Tibial artery (tissue), 4 donors: ENCODE measurements at regions not wholly inside any gene's neighbourhood (a gene's known extent, or its start where the extent isn't known, plus 50 kb on each side); places are given as distances from the start of the nearest gene placed in this dataset.

ENCODE experiments used
- DNase-seq, 2 donors: peaks; one replicate each; pipeline ENCODE4 v3.0.0-alpha.2; 2019
- H3K27ac ChIP-seq, 2 donors: fragments of 200-600 bp; sonication (generic) in 1 of 2; 1 replicate in 1 of 2; 2 replicates in 1 of 2; pipeline ENCODE4 v1.5.1; 2018 to 2019; ENCODE audit warnings: mild to moderate bottlenecking in 1 of 2
- H3K27me3 ChIP-seq, 2 donors: fragments of 200-600 bp; sonication (generic) in 1 of 2; one replicate each; pipeline versions ENCODE4 v1.5.1 to v1.6.0; 2016 to 2019
- H3K36me3 ChIP-seq, 3 donors: fragments of 200-600 bp; sonication (generic) in 2 of 3; one replicate each; pipeline ENCODE4 v1.5.1; 2016 to 2019; ENCODE audit warnings: mild to moderate bottlenecking in 2 of 3
- H3K4me1 ChIP-seq, 4 donors: fragments of 200-600 bp; sonication (generic) in 2 of 4; 1 replicate in 3 of 4; 2 replicates in 1 of 4; pipeline ENCODE4 v1.5.1; 2016 to 2019
- H3K4me3 ChIP-seq, 2 donors: fragments of 200-600 bp; sonication (generic) in 1 of 2; 1 replicate in 1 of 2; 2 replicates in 1 of 2; pipeline ENCODE4 v1.5.1; 2018 to 2019; ENCODE audit warnings: mild to moderate bottlenecking in 2 of 2
- H3K9me3 ChIP-seq, 3 donors: fragments of 200-600 bp; sonication (generic) in 1 of 3; one replicate each; pipeline ENCODE4 v1.5.1; 2016 to 2019
- CTCF ChIP-seq, 2 experiments: fragments of 200-600 bp in 1 of 2; fragments of 450-650 bp in 1 of 2; IDR thresholded peaks; one replicate each; pipeline ENCODE4 v1.5.1; 2017 to 2019; ENCODE audit warnings: antibody characterized with exemption in 2 of 2, mild to moderate bottlenecking in 1 of 2, moderate library complexity in 1 of 2
- intact Hi-C: fragments of 100-400 bp; cut with DNase I; formaldehyde crosslinking; loops from one replicate; pipeline ENCODE4 v1.15.0; 2023; ENCODE audit warnings: low total_unique reads

GRCh38 chr9:18398038-18398437 lies 75.9 kb upstream of the ADAMTSL1 start:
- Histone ChIP-seq H3K27me3 (no peaks in the 10 kb centered on the region), H3K9me3 (no peaks in the 10 kb centered on the region), H3K4me1 (peaks cover 0 to 11% (median 2%) of the 10 kb centered on the region in 4 donors), H3K36me3 (no peaks in the 10 kb centered on the region), H3K4me3 (no peak overlapping the region), H3K27ac (no peak overlapping the region)
- DNase-seq = no peak
- no peak for TF ChIP-seq CTCF (IDR thresholded peaks at IDR 0.05)
- intact Hi-C loops = no loop called here

- no peak overlapping the region for H3K4me3 ChIP-seq
- TF ChIP-seq CTCF (IDR thresholded peaks at IDR 0.05) = no peak
- H3K9me3 ChIP-seq = no peaks in the 10 kb centered on the region
- no peak overlapping the region for H3K27ac ChIP-seq
- H3K27me3 ChIP-seq = no peaks in the 10 kb centered on the region
- intact Hi-C loops = no loop called here
- DNase-seq = no peak
- no peaks in the 10 kb centered on the region for H3K36me3 ChIP-seq
- no peaks in the 10 kb centered on the region for H3K4me1 ChIP-seq
These were observed 69.4 kb upstream of the ADAMTSL1 start for GRCh38 chr9:18404434-18405029.

- Histone ChIP-seq H3K4me1 (no peaks in the 10 kb centered on the region), H3K36me3 (no peaks in the 10 kb centered on the region), H3K27ac (no peak overlapping the region), H3K9me3 (no peaks in the 10 kb centered on the region), H3K27me3 (no peaks in the 10 kb centered on the region), H3K4me3 (no peak overlapping the region)
- no peak for DNase-seq
- intact Hi-C loops = no loop called here
- no peak for TF ChIP-seq CTCF (IDR thresholded peaks at IDR 0.05)
These were observed 68.7 kb upstream of the ADAMTSL1 start for GRCh38 chr9:18405240-18405639.

- H3K27me3 ChIP-seq = no peaks in the 10 kb centered on the region
These were observed 63.0 kb upstream of the ADAMTSL1 start for GRCh38 chr9:18410983-18411382.

GRCh38 chr9:18421391-18421790 lies 52.6 kb upstream of the ADAMTSL1 start:
- intact Hi-C loops = no loop called here

More at GRCh38 chr9:18410983-18411382, 63.0 kb upstream of the ADAMTSL1 start:
- no peak for DNase-seq
- Histone ChIP-seq H3K36me3 (no peaks in the 10 kb centered on the region), H3K4me1 (no peaks in the 10 kb centered on the region), H3K9me3 (no peaks in the 10 kb centered on the region), H3K27ac (no peak overlapping the region), H3K4me3 (no peak overlapping the region)
- TF ChIP-seq CTCF (IDR thresholded peaks at IDR 0.05) = no peak
- intact Hi-C loops = no loop called here

More at GRCh38 chr9:18421391-18421790, 52.6 kb upstream of the ADAMTSL1 start:
- no peak for DNase-seq
- no peaks in the 10 kb centered on the region for H3K4me1 ChIP-seq
- no peak overlapping the region for H3K4me3 ChIP-seq
- no peaks in the 10 kb centered on the region for H3K36me3 ChIP-seq
- no peak overlapping the region for H3K27ac ChIP-seq
- no peak for TF ChIP-seq CTCF (IDR thresholded peaks at IDR 0.05)
- H3K9me3 ChIP-seq = no peaks in the 10 kb centered on the region
- no peaks in the 10 kb centered on the region for H3K27me3 ChIP-seq
